ENCODE measurements at regions not wholly inside any gene's neighbourhood (a gene's known extent, or its start where the extent isn't known, plus 50 kb on each side); places are given as distances from the start of the nearest gene placed in this dataset.

DNA sequence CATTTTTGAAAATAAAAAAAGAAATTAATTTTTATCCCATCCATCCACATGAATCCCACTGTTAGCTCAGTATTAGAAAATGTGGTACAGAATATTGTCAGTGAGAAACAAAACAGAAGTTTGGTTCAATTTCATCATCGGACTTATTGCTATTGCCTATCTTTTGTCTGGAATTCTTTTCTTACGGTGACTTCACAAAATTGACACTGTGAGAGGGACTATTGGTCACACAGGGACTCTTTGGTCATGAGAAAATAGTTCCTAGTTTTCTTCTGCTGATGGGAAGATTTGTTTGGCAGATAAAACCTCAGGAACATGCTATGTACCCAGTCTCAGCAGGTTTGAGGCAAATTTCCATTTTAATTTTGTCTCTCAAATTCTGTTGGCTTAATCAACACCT lies 186.2 kb upstream of the ELL2 start:
- Histone ChIP-seq H3K36me3 (no peaks in the 10 kb centered on the region), H3K4me1 (peaks cover 0 to 12% (median 0%) of the 10 kb centered on the region in 4 donors), H3K9me3 (no peaks in the 10 kb centered on the region), H3K27ac (no peak overlapping the region), H3K4me3 (no peak overlapping the region), H3K27me3 (no peaks in the 10 kb centered on the region)
- DNase-seq = no peak
- TF ChIP-seq CTCF (IDR thresholded peaks at IDR 0.05) (no peak), POLR2A (IDR thresholded peaks at IDR 0.05) (no peak)

DNA sequence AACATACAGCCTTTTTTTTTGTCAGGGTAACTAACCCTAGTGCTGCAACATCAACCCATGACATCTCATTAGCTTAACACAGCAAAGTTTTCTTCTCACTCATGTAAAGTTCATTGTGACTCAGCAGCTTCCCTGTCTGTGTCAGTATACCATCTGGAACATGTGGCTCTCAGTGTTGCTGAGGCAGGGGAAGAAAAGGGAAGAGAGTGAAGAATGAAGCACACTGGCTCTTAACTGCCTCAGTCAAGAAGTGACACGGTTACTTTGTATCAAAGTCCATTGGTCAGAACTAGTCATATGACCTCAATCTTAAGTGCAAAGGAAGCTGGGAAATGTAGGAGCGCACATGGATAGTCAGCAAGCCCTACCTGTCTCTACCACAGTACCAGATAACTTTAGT lies 185.0 kb upstream of the ELL2 start:
- no peaks in the 10 kb centered on the region for H3K9me3 ChIP-seq
- peaks cover 0 to 19% (median 1%) of the 10 kb centered on the region in 4 donors for H3K4me1 ChIP-seq
- no peak overlapping the region for H3K27ac ChIP-seq
- no peak for DNase-seq
- TF ChIP-seq CTCF (IDR thresholded peaks at IDR 0.05) (no peak), POLR2A (IDR thresholded peaks at IDR 0.05) (no peak)
- no peaks in the 10 kb centered on the region for H3K36me3 ChIP-seq
- no peaks in the 10 kb centered on the region for H3K27me3 ChIP-seq
- no peak overlapping the region for H3K4me3 ChIP-seq

DNA sequence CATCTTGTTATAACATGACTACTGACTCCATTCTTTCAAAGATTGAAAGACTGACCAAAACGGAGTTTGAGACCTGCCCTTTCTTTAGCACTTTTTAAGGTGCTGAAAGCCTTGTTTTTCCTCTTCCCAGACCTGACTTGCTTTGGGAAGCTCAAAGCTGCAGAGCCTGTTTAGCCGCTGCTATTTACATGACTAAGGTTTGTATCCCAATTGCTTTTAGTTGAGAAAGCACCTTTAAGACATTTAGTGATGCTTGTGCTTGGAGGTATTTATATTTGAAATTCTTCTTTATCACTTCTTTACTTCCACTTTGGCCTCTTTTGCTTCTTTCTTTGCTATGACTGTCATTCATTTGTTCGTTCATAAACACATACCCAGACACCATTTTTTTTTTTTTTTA lies 182.6 kb upstream of the ELL2 start:
- Histone ChIP-seq H3K4me3 (no peak overlapping the region), H3K27me3 (no peaks in the 10 kb centered on the region), H3K4me1 (peaks cover 0 to 19% (median 1%) of the 10 kb centered on the region in 4 donors), H3K36me3 (no peaks in the 10 kb centered on the region), H3K9me3 (no peaks in the 10 kb centered on the region), H3K27ac (no peak overlapping the region)
- DNase-seq = no peak
- TF ChIP-seq CTCF (IDR thresholded peaks at IDR 0.05) (no peak), POLR2A (IDR thresholded peaks at IDR 0.05) (no peak)

DNA sequence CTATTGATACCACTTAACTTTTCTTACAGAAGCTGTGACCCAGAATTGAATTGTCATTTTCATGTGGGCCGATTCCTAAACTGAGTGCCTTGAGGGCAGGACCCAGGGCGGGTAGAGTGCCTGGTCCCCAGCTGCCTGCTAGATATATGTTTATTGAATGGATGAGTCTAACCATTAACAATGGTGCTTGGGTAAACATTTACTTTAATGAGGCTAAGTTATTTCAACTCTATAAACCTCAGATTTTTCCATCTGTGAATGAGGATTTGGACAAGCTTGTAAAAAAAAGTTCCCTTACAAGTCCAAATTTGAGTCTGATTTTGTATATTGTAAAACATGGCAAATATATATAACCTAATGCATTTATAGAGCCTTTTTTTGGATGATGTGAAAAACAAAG lies 181.8 kb upstream of the ELL2 start:
- Histone ChIP-seq H3K4me3 (no peak overlapping the region), H3K27ac (peak overlapping the region in 2 of 4 donors; percentile 45 to 72), H3K27me3 (no peaks in the 10 kb centered on the region), H3K9me3 (no peaks in the 10 kb centered on the region), H3K36me3 (no peaks in the 10 kb centered on the region), H3K4me1 (peaks cover 0 to 19% (median 1%) of the 10 kb centered on the region in 4 donors)
- no peak for DNase-seq
- TF ChIP-seq POLR2A (IDR thresholded peaks at IDR 0.05) = no peak

- no peak for DNase-seq
- Histone ChIP-seq H3K4me1 (peaks cover 0 to 19% (median 1%) of the 10 kb centered on the region in 4 donors), H3K4me3 (no peak overlapping the region), H3K36me3 (no peaks in the 10 kb centered on the region), H3K27ac (peak overlapping the region in 2 of 4 donors; percentile 45 to 72), H3K27me3 (no peaks in the 10 kb centered on the region), H3K9me3 (no peaks in the 10 kb centered on the region)
- TF ChIP-seq CTCF (IDR thresholded peaks at IDR 0.05) (no peak), POLR2A (IDR thresholded peaks at IDR 0.05) (no peak)
These were observed 181.3 kb upstream of the ELL2 start for GRCh38 chr5:96142786-96143434.

GRCh38 chr5:96142184-96142781 lies 180.6 kb upstream of the ELL2 start:
- no peaks in the 10 kb centered on the region for H3K36me3 ChIP-seq
- peak overlapping the region in 2 of 4 donors; percentile 45 to 72 for H3K27ac ChIP-seq
- no peak overlapping the region for H3K4me3 ChIP-seq
- TF ChIP-seq POLR2A (IDR thresholded peaks at IDR 0.05) (no peak), CTCF (IDR thresholded peaks at IDR 0.05) (no peak)
- H3K9me3 ChIP-seq = no peaks in the 10 kb centered on the region
- H3K4me1 ChIP-seq = peaks cover 0 to 19% (median 1%) of the 10 kb centered on the region in 4 donors
- DNase-seq = no peak
- H3K27me3 ChIP-seq = no peaks in the 10 kb centered on the region
